ENCODE measurements at regions not wholly inside any gene's neighbourhood (a gene's known extent, or its start where the extent isn't known, plus 50 kb on each side); places are given as distances from the start of the nearest gene placed in this dataset.

GRCh38 chr6:111986651-111987050, 67.3 kb upstream of the CCN6 start:
- Histone ChIP-seq H3K4me3 (ENCODE audit: low read length) (no peak overlapping the region), H3F3A (ENCODE audit: insufficient read depth, low read length, poor library complexity, severe bottlenecking) (no peaks in the 10 kb centered on the region), H3K36me3 (ENCODE audit: insufficient read depth, low read length) (no peaks in the 10 kb centered on the region), H3K27me3 (ENCODE audit: insufficient read depth, low read depth, low read length) (no peaks in the 10 kb centered on the region), H3K9me2 (ENCODE audit: insufficient read depth, low read length) (no peaks in the 10 kb centered on the region), H3K79me2 (replicated peaks; ENCODE audit: insufficient read depth, low read length) (no peaks in the 10 kb centered on the region), H3K9me3 (ENCODE audit: low read length) (no peaks in the 10 kb centered on the region), H3K27ac (ENCODE audit: low read length) (peak overlapping the region; percentile 4), H3K9ac (ENCODE audit: low read length) (no peak overlapping the region), H3K4me2 (ENCODE audit: low read length) (no peak overlapping the region), H2AFZ (ENCODE audit: low read depth, low read length) (no peak overlapping the region), H4K20me1 (ENCODE audit: insufficient read depth) (no peaks in the 10 kb centered on the region)
- no peak for TF ChIP-seq POLR2AphosphoS5 (IDR thresholded peaks at IDR 0.05)
- no peak for TF ChIP-seq MXI1 (conservative IDR thresholded peaks at IDR 0.05; ENCODE audit: poor library complexity, severe bottlenecking)
- TF ChIP-seq EP300 (conservative IDR thresholded peaks at IDR 0.05; ENCODE audit: poor library complexity, severe bottlenecking) = no peak
- TF ChIP-seq RAD21 (conservative IDR thresholded peaks at IDR 0.05) = no peak
- TF ChIP-seq SMC3 (conservative IDR thresholded peaks at IDR 0.05; ENCODE audit: poor library complexity) = no peak
- no peak for TF ChIP-seq CTCF (IDR thresholded peaks at IDR 0.05; ENCODE audit: poor library complexity, severe bottlenecking)

- Histone ChIP-seq H3K36me3 (ENCODE audit: insufficient read depth, low read length) (no peaks in the 10 kb centered on the region), H3K27me3 (ENCODE audit: insufficient read depth, low read depth, low read length) (no peaks in the 10 kb centered on the region), H2AFZ (ENCODE audit: low read depth, low read length) (no peak overlapping the region), H3K9me2 (ENCODE audit: insufficient read depth, low read length) (no peaks in the 10 kb centered on the region), H3K27ac (ENCODE audit: low read length) (no peak overlapping the region), H3K79me2 (replicated peaks; ENCODE audit: insufficient read depth, low read length) (no peaks in the 10 kb centered on the region), H3K9ac (ENCODE audit: low read length) (no peak overlapping the region), H4K20me1 (ENCODE audit: insufficient read depth) (no peaks in the 10 kb centered on the region), H3K4me2 (ENCODE audit: low read length) (no peak overlapping the region), H3K4me3 (ENCODE audit: low read length) (no peak overlapping the region), H3K9me3 (ENCODE audit: low read length) (no peaks in the 10 kb centered on the region), H3F3A (ENCODE audit: insufficient read depth, low read length, poor library complexity, severe bottlenecking) (no peaks in the 10 kb centered on the region)
- TF ChIP-seq MXI1 (conservative IDR thresholded peaks at IDR 0.05; ENCODE audit: poor library complexity, severe bottlenecking) (no peak), REST (IDR thresholded peaks at IDR 0.05; ENCODE audit: borderline replicate concordance) (no peak), RAD21 (conservative IDR thresholded peaks at IDR 0.05) (no peak), TAF1 (IDR thresholded peaks at IDR 0.05; ENCODE audit: low read depth) (no peak), EZH2 (IDR thresholded peaks at IDR 0.05; ENCODE audit: borderline replicate concordance, insufficient read depth, low read length, poor library complexity, severe bottlenecking) (no peak), CTCF (IDR thresholded peaks at IDR 0.05; ENCODE audit: poor library complexity, severe bottlenecking) (no peak), SMC3 (conservative IDR thresholded peaks at IDR 0.05; ENCODE audit: poor library complexity) (no peak), EP300 (conservative IDR thresholded peaks at IDR 0.05; ENCODE audit: poor library complexity, severe bottlenecking) (no peak), POLR2AphosphoS5 (IDR thresholded peaks at IDR 0.05) (no peak)
Measured at GRCh38 chr6:111987295-111987694, 66.6 kb upstream of the CCN6 start.
